Left lobe of liver (tissue), 2 donors: ENCODE measurements at regions not wholly inside any gene's neighbourhood (a gene's known extent, or its start where the extent isn't known, plus 50 kb on each side); places are given as distances from the start of the nearest gene placed in this dataset.
"Not testable (repeated sequence)": the region's sequence is repeated elsewhere in the genome, so short reads cannot be mapped to it uniquely, and the experiment has no call there.

Experiments used
- ATAC-seq: fragments of 200-7000 bp; cut with Tn5 transposase; one replicate; pipeline ENCODE4 v1.9.1; 2020; ENCODE audit warnings: mild to moderate bottlenecking, moderate library complexity
- DNase-seq: peaks from one replicate; pipeline ENCODE4 v3.0.0-alpha.2; 2020; ENCODE audit warnings: low spot score
- donor health status: DM: no; HTN: no; CAD: no; lungs with moderate emphysema.
- donor health status: DM: no; HTN: yes; CAD: no.

DNA sequence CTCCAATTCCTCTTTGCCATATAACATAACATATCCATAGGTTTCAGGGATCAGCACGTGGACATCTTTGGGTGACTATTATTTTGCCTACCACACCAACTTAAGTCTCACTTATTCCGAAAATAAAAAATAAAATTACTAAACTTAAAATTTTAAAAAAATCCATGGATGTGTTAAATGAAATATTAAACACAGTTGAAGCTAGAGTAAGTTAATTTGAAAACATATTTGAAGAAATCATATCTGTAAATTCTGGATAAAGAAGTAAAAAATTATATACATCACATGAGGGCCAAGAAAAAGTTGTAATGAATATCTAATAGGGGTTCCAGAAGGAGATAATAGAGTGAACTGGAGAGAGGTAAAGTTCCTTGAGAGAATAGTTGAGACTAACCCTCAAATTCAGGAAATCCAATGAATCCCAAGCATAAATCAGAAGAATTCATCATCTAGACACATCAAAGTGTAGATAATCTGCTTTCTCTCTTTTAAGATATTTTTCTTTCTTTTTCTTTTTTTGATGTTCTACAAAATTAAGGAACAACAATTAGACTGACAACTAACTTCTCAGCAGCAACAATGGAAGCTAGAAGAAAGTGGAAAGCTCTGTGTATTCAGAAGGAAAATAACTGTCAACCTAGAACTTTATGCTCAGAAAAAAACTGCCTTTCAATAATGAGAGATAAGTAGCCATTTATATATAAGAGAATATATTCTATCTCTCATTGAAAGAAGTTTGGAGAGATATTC lies 147.4 kb downstream of the ABHD5 start:
- no peak for DNase-seq
- no peak for ATAC-seq

DNA sequence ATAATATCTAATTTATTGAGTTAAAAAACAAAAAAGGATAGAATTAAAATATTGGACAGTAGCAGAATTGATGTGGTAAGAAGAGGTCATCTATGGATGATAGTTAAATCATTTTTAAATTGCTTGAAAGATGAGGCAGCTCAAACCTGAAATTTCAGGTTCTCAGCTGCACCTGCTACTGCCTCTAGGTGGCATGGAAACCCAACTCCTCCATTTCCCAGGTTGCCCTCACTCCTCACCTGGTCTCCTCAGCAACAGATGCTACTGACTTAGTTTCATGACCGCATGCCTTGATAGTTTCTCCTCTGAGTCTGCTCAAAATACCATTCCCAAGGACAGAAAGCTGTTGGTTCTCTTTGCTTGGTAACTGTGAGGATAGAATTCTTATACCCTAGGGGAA lies 148.1 kb downstream of the ABHD5 start:
- ATAC-seq (peak; percentile 49), DNase-seq (no peak)

DNA sequence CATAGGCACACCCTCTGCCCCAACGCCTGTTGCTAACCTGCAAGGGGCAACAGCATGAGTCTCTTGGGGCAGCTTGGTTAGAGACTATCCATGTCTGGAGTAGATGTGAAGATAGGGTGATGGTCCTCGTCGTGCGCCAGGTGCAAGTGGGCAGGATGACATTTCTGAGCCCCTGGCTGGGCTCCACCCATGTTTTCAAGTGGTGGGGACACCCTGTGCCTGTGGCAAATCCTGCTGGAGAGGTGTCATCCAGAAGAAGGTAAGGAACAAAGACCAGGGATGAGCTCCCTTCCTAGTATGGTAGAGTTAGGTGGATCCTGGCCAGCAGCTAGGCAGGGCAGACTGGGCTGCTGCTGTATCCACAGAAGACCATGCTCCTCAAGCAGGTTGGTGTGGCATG lies 152.6 kb downstream of the ABHD5 start:
- ATAC-seq (no peak), DNase-seq (no peak)

DNA sequence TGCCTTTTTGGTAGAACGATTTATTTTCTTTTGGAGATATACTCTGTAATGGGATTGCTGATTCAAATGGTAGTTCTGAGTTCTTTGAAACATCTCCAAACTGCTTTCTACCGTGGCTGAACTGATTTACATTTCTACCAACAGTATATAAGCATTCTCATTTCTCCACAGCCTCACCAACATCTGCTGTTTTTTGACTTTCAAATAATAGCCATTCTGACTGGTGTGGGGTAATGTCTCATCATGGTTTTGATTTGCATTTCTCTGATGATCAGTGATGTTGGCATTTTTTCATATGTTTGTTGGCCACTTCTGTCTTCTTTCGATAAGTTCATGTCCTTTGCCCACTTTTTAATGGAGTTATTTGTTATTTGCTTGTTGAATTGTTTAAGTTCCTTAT lies 154.0 kb downstream of the ABHD5 start:
- DNase-seq: no peak
- no peak for ATAC-seq

DNA sequence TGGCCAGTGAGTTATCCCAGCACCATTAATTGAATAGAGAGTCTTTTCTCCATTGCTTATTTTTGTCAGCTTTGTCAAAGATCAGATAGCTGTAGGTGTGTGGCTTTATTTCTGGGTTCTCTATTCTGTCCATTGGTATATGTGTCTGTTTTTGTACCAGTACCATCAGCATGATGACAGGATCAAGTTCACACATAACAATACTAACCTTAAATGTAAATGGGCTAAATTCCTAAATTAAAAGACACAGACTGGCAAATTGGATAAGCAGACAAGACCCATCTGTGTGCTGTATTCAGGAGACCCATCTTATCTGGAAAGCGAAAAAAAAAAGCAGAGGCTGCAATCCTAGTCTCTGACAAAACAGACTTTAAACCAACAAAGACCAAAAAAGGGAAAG lies 154.8 kb downstream of the ABHD5 start:
- not testable (repeated sequence) for DNase-seq, ATAC-seq

DNA sequence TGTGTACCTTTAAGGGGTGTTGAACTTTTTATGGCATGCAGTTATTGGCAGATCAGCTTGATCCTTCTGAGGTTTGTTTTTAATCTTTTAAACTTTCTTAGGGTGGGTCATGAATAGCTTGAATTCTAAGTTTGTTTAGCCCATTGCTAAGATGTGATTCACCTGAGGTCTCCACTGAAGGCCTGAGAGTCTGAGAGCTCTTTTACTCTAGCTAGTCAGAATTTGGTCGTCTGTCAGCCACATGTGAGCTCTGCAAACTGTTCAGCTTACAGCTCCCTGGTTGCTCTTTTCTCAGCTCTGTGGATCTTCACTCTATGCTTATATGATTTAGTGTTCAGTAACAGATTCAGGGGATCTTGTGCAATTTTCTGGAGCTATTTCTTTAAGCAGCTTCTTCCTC lies 161.3 kb downstream of the ABHD5 start:
- DNase-seq (no peak), ATAC-seq (no peak)

DNA sequence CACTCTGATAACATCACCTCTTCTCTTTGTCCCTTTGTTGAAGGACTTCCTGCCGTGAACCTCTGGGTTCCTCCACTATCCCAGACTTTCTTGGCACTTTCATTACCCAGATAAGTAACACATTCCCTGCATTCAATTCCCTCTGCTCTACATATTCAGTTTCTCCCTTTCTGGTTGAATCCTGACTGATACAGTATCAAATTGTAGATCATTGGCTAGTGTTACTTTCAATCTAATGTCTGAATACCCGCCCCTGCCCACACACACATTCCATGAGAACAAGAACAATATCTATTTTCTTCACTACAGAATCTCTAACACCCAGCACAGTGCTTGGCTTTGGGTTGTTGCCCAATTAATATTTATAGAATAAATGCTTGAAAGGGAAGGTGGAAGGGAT lies 163.5 kb downstream of the ABHD5 start:
- DNase-seq: no peak
- ATAC-seq: no peak

DNA sequence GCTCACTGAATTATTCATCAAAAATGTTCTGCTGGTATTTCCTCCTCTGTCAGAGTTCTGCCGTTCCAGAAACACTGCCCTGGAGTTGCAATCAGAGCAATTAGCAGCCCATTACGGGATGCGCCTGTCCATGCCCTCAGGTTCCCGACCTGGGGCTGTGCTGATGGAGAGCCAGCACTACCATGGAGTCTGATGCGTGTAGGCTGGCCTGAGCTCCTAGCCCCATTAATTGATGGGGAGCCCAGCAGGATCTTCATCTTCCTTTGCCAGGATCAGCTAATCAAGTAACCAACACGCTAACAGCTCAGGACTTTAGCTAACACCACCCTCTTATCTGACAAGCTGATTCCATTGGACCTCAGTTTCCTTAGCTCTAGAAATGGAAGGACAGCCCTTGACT lies 164.2 kb downstream of the ABHD5 start:
- DNase-seq (no peak), ATAC-seq (no peak)

DNA sequence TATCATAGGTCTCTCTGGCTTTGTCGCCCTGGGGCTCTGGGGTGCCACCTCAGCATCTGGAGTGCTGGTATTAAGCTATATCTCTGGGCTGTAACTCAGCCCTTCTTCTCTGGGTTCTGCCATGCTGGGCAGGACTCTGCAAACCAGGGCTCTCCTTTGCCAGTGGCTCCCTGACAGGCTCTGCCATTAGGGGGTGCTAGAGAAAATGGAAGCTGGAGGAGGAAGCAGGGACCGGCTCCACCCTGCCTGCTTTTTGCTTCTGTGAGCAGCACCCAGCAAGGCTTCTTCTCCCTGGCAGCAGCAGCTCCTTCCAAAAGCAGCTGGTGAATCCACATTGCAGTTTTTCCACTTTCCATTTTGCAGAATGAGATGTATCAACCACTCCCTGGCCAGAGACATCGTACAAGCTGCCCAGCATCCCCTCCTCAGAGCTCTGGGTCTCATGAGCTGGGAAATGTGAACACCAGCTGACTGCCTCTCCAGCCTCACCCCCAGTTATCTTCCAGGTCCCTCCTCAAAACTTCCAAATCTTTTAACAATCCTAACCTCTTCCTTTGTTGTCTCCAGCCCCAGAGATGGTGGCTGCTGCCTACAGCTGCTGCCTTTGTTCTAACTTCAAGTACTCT lies 165.0 kb downstream of the ABHD5 start:
- ATAC-seq (peak; percentile 97), DNase-seq (peak; percentile 63)

DNA sequence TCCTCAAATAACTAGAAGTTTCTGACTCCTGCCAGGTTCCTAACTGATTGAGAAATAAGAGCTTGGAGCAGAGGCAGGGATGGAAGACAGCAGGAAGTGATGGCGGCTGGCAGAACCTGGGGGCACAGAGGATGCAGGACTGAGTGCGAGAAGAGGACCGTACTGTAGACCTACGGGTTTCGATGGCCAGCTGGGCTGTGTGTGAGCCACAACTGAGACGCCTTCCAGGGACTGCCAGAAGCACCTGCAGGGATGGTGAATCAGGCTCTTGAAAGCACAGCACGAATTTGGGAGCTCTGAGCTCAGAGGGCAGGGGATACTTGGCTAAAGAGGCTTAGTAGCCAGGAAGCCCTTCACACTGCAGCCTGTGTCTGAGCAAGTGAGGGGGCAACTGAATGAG lies 165.6 kb downstream of the ABHD5 start:
- no peak for DNase-seq
- no peak for ATAC-seq

DNA sequence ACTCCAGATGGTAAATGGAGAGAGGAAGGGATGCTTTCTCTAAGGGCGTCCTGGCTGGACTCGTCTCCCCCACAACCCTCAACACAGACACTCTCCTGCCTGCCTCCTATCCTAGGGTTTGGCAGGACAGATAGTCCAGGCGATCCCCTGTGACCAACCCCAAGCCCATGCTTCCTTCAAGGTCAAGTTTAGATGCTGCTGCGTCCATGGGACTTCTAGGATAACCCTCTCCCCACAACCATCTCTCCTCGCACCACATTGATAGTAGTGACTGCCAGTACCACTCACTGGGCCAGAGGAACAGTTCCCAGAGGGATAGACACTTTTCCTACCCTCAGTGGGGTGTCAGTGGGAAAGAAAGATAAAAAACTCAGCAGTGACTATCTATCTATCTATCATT lies 166.0 kb downstream of the ABHD5 start:
- ATAC-seq (no peak), DNase-seq (no peak)

DNA sequence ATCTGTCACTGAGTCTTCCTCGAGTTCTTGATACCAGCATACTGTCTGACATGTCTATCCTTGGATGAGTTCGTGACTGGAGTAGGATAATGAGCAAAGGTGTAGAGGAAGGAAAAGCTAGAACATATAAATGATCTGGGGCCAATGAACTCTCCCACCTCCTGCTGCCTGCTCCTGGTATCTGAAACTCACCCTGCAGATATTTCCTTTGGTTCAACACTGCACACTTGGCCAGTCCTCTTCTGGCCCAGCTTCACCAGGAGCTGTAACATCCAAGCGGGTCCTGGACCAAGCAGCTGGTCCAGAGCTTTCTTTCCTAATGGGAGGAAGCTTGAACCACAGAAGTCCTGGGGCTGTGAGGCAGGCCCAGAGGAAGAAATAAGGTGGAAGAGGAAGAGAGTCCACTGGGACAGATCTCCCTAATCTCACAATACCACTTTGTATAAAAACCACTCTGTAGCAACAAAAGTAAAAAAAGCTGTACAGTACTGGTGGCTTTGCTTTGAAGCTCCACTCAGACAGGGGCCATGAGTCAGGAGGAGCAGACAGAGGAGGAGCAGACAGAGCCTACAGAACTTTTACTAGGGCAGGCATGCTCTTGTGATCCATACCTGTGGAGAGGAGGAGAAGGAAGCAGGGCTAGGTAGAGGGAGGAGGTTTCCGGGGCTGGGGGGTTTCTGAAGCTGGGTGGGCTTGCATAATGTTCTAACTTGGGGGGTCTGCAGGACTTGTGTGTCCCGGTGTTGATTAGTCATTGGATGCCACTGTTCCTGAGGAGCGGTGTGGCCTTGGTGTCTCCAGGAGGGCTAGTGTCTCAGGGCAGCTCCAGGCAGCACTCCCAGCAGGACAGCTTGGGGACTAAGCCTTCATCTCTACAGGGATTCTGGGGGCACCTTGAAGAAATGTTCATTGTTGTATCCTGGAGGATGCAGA lies 166.9 kb downstream of the ABHD5 start:
- no peak for DNase-seq
- ATAC-seq: no peak

DNA sequence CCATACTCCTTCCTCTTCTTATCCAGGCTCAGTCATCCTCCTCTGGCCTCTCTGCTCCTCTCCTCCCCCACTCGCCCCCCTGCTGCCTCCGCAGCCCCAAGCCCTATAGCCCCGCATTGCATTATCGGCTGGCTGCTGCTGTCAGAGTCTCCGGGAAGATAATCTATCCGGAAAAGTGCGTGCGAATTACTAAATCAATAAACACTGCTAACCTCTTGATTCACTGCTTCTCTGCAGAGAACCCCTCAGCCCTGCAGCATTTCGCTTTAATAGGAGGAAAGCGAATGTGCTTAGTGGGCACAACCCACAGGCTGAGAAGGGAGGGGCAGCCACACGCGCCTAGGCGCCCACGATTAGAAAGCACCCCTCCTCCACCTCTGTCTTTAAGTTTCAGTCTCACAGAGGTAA lies 167.6 kb downstream of the ABHD5 start:
- ATAC-seq: no peak
- no peak for DNase-seq

DNA sequence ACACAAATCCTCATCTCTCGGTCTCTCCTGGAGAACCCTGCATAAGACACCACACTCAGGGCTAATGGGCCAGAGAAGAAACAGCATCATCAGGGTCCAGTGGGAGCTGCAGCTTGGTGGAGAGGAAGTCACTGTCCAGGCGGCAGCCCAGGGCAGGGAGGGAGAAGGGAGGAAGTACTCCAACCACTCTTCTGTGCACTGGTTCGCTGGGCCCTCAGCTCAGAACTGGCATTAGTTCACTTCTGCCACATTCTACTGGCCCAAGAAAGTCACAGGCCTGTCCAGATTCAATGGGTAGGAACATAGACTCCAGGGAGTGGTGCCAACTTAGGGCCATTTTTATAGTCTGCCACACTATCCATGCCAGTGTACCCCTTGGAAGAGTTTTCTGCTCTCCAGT lies 169.0 kb downstream of the ABHD5 start:
- DNase-seq: no peak
- ATAC-seq: no peak

DNA sequence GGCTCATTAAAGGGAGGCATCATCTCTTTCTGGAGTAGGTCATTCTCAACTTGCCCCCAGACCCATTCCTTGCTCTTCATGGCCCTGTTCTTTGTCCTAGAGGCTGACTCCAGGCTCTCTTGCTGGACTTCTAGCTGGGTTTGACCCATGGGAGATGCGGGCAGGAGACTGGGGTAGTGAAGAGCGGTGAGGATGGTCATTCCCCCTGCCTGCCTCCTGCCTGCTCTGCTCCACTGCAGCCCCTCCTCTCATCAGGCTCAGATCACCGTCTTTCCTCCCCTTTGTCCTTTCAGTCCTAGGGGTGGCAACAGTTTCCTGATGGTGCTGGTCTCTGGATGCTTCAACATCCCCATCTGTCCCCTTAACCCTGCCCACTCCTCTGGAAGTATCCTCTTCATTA lies 170.9 kb downstream of the ABHD5 start:
- no peak for ATAC-seq
- DNase-seq: no peak

DNA sequence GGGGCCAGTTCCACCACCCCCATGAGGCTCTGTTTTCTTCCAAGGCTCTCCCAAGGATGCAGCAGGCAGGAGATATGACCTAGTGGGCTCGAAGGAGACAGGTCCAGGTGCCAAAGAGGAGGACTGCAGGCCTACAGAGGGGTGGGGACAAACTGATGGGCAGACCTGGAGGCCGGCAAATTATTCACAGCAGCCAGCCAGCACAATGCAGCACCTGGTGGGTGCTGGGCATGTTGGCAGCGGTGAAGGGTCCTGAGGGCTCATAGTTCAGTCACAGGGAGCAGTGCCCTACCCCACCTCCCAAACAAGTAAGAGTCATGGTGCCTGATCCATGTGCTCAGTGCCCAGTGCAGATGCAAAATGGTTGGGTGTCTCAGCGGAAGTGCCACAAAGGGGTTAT lies 171.7 kb downstream of the ABHD5 start:
- DNase-seq: no peak

DNA sequence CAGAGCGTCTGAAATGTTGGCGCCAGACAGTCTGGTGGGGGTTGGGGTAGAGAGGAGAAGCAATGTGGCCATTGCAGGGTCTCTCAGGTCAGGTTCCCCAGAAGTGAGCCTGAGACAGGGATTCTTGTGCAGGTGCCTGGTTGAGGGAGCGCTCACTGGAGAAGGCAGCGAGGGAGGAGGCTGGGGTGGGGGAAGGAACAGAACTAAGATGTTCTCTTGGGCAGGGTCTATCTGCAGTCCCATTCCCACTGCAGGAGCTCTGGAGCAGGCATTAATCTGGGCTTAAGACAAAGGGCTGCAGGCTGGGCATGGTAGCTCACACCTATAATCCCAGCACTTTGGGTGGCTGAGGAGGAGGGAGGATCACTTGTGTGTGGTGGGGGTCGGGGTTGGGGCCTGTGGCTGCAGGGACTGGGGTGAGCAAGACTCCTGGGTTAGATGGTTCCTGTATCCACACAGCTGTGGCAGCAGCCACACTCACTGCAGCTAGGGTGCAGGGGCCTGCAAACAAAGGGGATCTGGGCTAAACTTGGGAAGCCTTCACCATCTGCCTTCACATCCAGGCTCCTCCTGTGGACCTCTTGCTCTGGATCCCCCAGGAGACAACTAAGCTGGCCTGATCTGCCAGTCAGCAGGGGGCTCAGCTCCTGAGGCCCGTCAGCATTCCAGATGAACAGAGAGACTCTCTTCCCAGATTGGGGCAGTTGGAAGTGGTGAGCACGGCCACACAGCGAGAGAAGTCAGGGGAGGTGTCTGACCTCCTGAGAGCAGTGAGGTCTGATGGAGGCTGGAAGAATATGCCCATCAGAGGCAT lies 172.5 kb downstream of the ABHD5 start:
- DNase-seq (no peak), ATAC-seq (no peak)

More for the DNA sequence above, 171.7 kb downstream of the ABHD5 start:
- ATAC-seq: no peak

DNA sequence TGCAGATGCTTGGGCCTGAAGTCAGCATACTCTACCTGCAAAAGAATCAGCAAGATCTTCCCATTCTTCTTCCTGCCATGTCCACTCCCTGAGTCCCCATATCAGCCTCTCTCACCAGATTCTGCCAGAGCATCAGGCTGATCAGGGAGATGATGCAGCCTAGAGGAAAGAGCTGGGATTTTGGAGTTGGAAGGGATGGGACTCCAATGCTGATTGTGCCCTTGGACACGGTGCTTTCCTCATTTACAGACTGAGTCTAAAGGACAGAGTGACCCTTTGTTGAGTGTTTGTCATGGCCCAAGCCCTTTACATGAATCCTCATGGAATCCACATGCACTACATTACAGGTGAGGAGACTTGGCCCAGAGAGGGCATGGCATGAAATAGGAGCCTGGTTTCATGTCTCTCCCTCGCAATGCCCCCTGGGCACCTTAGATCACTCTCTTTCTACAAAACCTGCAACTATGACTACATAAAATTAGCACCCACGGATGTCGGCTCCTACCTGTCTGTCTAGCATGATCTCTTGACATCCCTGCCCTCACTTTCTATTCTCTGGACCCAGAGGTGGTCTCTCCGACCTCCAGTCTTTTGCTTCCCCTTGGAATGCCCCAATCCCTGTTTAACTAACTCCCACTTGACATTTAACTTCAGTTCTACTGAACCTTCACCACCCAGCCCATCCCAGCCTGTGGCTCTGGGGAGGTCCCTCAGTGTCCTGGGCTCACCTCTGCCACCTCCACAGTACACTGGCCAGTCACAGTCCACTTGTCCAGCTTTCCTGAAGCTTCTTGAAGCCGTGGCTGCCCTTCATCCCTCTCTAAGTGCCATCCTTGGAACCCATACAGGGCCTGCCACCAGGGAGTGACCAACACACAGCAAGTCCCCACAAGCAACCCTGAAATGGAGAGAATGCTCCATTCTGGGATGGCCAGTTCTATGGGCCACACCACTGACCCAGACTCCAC lies 173.5 kb downstream of the ABHD5 start:
- no peak for ATAC-seq
- no peak for DNase-seq

DNA sequence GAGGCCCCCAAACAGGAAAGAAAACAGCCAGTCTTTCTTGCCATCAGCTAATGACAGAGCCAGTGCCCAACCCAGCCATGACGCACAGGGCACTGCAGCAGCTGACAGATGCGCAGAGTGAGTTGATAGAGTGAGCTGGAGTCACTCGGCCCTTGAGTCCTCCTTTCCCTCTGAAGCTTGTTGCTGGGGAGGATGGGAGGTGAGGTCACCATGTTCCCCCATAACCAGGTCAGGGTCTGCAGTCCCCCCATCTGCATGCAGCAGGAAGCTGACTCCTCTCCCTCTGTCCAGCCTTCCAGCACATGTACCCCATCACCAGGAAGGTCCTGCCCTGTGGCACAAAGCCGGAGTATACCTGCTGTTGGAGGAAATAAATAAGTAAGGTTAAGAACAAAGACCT lies 174.6 kb downstream of the ABHD5 start:
- ATAC-seq (no peak), DNase-seq (no peak)
